M059J (cell line): ENCODE measurements at regions not wholly inside any gene's neighbourhood (a gene's known extent, or its start where the extent isn't known, plus 50 kb on each side); places are given as distances from the start of the nearest gene placed in this dataset.
"Not testable (repeated sequence)": the region's sequence is repeated elsewhere in the genome, so short reads cannot be mapped to it uniquely, and the experiment has no call there.

Experiments
- DNase-seq: peaks from one replicate; pipeline ENCODE4 v3.0.0-alpha.2; 2012; ENCODE audit warnings: low read depth

GRCh38 chr20:19114410-19114809, 98.0 kb upstream of the SLC24A3 start:
- no peak for DNase-seq

DNA sequence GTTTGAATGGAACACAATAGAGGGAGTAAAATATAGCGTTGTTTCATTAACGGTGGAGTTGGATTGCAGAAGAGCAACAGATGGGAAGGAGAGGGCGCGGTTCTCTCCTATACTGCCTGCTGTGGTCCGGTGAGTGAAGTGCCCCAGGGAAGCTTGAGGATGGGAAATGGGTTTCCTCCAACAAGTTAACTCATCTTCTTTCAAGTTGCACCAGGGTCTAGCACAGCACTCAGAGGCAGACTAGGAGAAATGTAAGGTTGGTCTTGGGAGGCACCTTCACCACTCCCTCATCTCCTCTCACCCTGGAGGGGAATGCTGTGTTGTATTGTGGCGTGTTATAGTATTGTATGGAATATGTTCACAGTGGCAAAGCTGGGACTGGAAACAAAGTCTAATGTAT, 96.9 kb upstream of the SLC24A3 start:
- DNase-seq, result no peak

- DNase-seq, result no peak
Observed at GRCh38 chr20:19120011-19120410, 92.4 kb upstream of the SLC24A3 start.

- no peak for DNase-seq
Observed at GRCh38 chr20:19120569-19120968, 91.9 kb upstream of the SLC24A3 start.

GRCh38 chr20:19121463-19121862, 91.0 kb upstream of the SLC24A3 start:
- no peak for DNase-seq

DNA sequence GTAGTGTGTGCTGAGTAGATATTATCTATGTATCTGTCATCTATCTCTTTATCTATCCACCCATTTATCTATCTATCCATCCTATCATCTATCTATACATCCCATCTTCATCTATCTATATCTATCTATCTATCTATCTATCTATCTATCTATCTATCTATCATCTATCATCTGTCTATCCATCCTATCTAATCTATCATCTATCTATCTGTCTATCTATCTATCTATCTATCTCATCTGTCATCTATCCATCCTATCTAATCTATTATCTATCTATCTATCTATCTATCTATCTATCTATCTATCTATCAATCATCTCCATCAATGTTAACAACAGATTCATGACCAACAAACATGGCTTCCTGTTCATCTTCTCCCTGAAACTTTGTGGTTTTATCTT, 90.5 kb upstream of the SLC24A3 start:
- DNase-seq, result no peak

GRCh38 chr20:19122395-19122794, 90.0 kb upstream of the SLC24A3 start:
- no peak for DNase-seq

- no peak for DNase-seq
Observed at GRCh38 chr20:19125508-19125907, 86.9 kb upstream of the SLC24A3 start.

DNA sequence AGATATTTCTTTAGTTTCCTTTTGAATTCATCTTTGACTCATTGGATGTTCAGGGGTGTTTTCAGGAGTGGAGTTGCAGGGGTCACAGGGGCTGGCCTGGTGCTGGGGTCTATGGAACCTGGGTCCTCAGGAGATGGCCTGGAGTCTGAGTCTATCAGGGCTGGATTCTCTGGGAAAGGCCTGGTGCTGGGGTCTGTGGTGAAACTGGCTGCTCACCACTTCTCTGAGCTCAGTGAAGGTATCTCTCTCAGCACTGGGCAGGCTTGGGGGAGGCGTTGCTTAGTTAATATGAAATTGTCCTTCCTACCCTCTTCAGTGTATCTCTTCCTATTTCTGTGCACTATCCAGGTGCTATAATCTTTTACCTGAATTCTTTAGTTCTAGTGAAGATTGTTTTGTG, 83.1 kb upstream of the SLC24A3 start:
- DNase-seq, result no peak

DNA sequence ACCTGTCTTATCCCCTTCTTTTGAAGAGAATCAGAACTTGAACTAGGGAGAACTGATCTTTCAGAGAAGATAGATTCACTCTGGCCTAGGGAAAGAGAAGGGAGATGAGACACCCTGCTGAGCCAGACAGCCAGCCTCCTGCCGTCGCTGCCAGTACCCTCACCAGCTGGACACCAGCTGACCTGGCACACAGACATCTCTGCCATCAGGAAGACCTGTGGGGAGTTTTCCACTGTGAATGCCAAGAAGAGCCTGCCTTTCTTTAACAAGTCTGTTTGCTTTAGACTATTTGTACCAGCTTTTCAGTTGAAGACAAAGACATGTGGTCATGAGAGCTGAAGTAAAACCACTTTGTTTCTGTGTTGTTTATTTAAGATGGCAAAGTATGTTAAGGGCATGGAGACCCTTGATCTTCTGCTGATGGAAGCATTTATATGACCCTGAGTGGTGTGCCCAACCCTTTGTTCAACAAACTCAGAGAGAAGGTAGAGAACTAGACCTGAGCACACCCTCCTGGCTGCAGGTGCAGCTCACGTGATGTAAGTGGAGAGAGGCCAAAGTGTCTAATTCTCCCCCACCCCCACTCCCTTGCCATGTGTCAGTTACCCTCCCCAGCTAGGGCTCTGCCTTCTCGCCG, 82.3 kb upstream of the SLC24A3 start:
- DNase-seq, result no peak

GRCh38 chr20:19130613-19130984, 81.8 kb upstream of the SLC24A3 start:
- no peak for DNase-seq

GRCh38 chr20:19137641-19138040, 74.8 kb upstream of the SLC24A3 start:
- no peak for DNase-seq

GRCh38 chr20:19138758-19139157, 73.7 kb upstream of the SLC24A3 start:
- DNase-seq, result no peak

DNA sequence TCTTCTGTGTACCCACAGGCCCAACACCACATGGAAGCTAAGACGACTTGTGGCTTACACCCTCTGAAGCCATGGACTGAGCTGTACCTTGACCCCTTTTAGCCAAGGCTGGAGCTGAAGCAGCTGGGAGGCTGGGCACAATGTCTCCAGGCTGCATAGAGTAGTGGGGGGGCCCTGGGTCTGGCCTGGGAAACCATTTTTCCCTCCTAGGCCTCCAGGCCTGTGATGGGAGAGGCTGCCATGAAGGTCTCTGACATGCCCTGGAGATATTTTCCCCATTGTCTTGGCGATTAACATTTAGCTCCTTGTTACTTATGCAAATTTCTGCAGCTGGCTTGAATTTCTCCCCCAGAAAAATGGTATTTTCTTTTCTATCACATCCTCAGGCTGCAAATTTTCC, 72.9 kb upstream of the SLC24A3 start:
- DNase-seq, result not testable (repeated sequence)

- no peak for DNase-seq
Observed at GRCh38 chr20:19141998-19142397, 70.4 kb upstream of the SLC24A3 start.

DNA sequence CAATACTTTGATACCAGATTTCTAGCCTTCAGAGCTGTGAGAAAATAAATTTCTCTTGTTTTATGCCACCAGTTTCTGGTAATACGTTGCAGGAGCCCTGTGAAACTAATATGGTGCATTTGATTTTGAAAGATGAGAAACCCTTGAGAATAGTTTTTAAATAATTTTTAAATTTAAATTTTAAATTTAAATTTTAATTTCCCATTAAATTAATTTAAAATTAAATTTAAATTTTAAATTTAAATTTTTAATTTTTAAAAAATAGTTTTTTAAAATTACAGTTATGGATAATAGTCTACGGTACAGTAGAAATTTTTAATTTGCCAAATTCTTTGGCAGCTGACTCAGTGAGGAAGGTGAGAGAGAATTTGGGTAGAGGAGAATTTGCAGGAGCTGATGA, 68.6 kb upstream of the SLC24A3 start:
- no peak for DNase-seq

GRCh38 chr20:19161336-19161735, 51.1 kb upstream of the SLC24A3 start:
- DNase-seq, result no peak
